ENCODE measurements at regions not wholly inside any gene's neighbourhood (a gene's known extent, or its start where the extent isn't known, plus 50 kb on each side); places are given as distances from the start of the nearest gene placed in this dataset.

DNA sequence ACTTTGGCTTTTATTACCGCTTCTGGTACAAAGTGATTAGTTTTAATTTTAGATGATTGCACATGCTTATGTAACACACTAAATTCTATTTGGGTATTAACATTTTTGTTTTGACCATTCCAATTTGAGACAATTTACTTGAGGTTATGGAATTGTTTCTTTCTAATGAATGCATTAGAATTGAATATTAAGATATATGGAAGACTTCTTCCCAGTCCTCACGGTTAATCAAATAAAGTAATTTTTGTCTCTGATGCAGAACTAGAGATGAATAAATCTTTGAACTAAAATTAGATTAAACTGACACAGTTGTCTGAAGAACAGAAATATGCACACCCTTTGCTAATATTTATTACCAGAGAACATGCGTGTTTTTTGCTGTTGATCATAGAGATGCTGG is 127.1 kb upstream of the FBXL17 start:
- TF ChIP-seq RAD21 (IDR thresholded peaks at IDR 0.05; ENCODE audit: low read depth): no peak
- TF ChIP-seq, protein P1, sequence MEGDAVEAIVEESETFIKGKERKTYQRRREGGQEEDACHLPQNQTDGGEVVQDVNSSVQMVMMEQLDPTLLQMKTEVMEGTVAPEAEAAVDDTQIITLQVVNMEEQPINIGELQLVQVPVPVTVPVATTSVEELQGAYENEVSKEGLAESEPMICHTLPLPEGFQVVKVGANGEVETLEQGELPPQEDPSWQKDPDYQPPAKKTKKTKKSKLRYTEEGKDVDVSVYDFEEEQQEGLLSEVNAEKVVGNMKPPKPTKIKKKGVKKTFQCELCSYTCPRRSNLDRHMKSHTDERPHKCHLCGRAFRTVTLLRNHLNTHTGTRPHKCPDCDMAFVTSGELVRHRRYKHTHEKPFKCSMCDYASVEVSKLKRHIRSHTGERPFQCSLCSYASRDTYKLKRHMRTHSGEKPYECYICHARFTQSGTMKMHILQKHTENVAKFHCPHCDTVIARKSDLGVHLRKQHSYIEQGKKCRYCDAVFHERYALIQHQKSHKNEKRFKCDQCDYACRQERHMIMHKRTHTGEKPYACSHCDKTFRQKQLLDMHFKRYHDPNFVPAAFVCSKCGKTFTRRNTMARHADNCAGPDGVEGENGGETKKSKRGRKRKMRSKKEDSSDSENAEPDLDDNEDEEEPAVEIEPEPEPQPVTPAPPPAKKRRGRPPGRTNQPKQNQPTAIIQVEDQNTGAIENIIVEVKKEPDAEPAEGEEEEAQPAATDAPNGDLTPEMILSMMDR (IDR thresholded peaks at IDR 0.05 in 2 of 3, conservative IDR thresholded peaks at IDR 0.05 in 1 of 3; ENCODE audit: borderline replicate concordance in 1 of 3, insufficient read depth in 1 of 3, low read depth in 2 of 3, low read length in 2 of 3): no peak
- no peak for TF ChIP-seq YY1 (IDR thresholded peaks at IDR 0.05; ENCODE audit: extremely low read depth, insufficient replicate concordance, low read depth, low read length)
- no peak for TF ChIP-seq EZH2phosphoT487 (IDR thresholded peaks at IDR 0.05; ENCODE audit: borderline replicate concordance)
